Endothelial cell of umbilical vein (primary cell): ENCODE measurements at regions not wholly inside any gene's neighbourhood (a gene's known extent, or its start where the extent isn't known, plus 50 kb on each side); places are given as distances from the start of the nearest gene placed in this dataset.

Source experiments
- BruUV-seq: library from RNA; stranded (reverse); fragments of 400-500 nt; replicated peaks from 2 replicates; lab custom pipeline; 2021; lab: Mats Ljungman, UMichigan
- CTCF ChIA-PET: fragments of 300-600, 350-600 bp; sonication (Branson Sonifier 250); formaldehyde crosslinking; loops from one replicate; lab custom pipeline; 2021; ENCODE audit warnings: antibody characterized with exemption, inconsistent platforms; lab: Charles Lee
- POLR2A ChIA-PET: fragments of 300-600, 350-600 bp; sonication (Branson Sonifier 250); formaldehyde crosslinking; loops from one replicate; lab custom pipeline; 2021; ENCODE audit warnings: antibody characterized with exemption, inconsistent platforms; lab: Charles Lee
- DNase-seq: peaks from one replicate; pipeline ENCODE4 v3.0.0-alpha.2; 2011; ENCODE audit warnings: low read depth, low spot score
- FAIRE-seq: peaks from 2 replicates; lab custom pipeline; 2011; peaks lifted over from hg19 to GRCh38; lab: Jason Lieb, UNC
- H2AFZ ChIP-seq: 2 replicates; pipeline ENCODE4 v1.6.0; 2012; ENCODE audit warnings: low read depth, low read length, control low read depth, inconsistent platforms
- H3K27ac ChIP-seq: 2 replicates; pipeline ENCODE4 v1.5.1; 2011; ENCODE audit warnings: low read depth, mild to moderate bottlenecking, control low read depth, low read length, moderate library complexity; ENCODE audit not compliant: insufficient read depth
- H3K27me3 ChIP-seq, 2 experiments: 2 replicates each; pipeline versions ENCODE4 v1.6.0 to v1.6.1; 2011; ENCODE audit warnings: low read length in 2 of 2, mixed read lengths in 1 of 2; ENCODE audit not compliant: control insufficient read depth in 2 of 2, insufficient read depth in 2 of 2
- H3K36me3 ChIP-seq, 2 experiments: 2 replicates in 1 of 2; 3 replicates in 1 of 2; pipeline ENCODE4 v1.5.1; 2011; ENCODE audit warnings: low read length in 2 of 2, mild to moderate bottlenecking in 1 of 2, moderate library complexity in 1 of 2; ENCODE audit not compliant: control insufficient read depth in 2 of 2, insufficient read depth in 2 of 2; ENCODE audit errors: extremely low read depth in 1 of 2
- H3K4me1 ChIP-seq: 3 replicates; pipeline ENCODE4 v1.5.1; 2011; ENCODE audit warnings: mild to moderate bottlenecking, low read length; ENCODE audit not compliant: control insufficient read depth, insufficient read depth; ENCODE audit errors: extremely low read depth
- H3K4me2 ChIP-seq: 2 replicates; pipeline ENCODE4 v1.6.1; 2011; ENCODE audit warnings: low read length, control low read depth, mixed read lengths; ENCODE audit not compliant: insufficient read depth
- H3K4me3 ChIP-seq, 3 experiments: fragments of 200-600 bp in 1 of 3; sonication (generic), shearing (Covaris generic) in 1 of 3; replicated peaks in 1 of 3; 2 replicates each; pipeline ENCODE4 v1.5.1; 2011 to 2016; ENCODE audit warnings: control low read depth in 3 of 3, low read length in 3 of 3, mild to moderate bottlenecking in 2 of 3, inconsistent platforms in 1 of 3, low read depth in 1 of 3, moderate library complexity in 1 of 3; ENCODE audit not compliant: insufficient read depth in 1 of 3
- H3K79me2 ChIP-seq: 2 replicates; pipeline ENCODE4 v1.6.0; 2012; ENCODE audit warnings: low read length, inconsistent platforms; ENCODE audit not compliant: control insufficient read depth, insufficient read depth
- H3K9ac ChIP-seq: replicated peaks from 2 replicates; pipeline ENCODE3; 2011; ENCODE audit warnings: low read length, control low read depth; ENCODE audit not compliant: insufficient read depth; ENCODE audit errors: extremely low read depth
- H3K9me1 ChIP-seq: replicated peaks from 3 replicates; pipeline ENCODE4 v1.6.0; 2011; ENCODE audit warnings: mild to moderate bottlenecking, low read length; ENCODE audit not compliant: control insufficient read depth, insufficient read depth; ENCODE audit errors: extremely low read depth
- H3K9me3 ChIP-seq: replicated peaks from 2 replicates; pipeline ENCODE4 v1.5.1; 2012; ENCODE audit warnings: low read length, inconsistent platforms; ENCODE audit not compliant: control insufficient read depth, insufficient read depth
- H4K20me1 ChIP-seq: replicated peaks from 2 replicates; pipeline ENCODE3; 2011; ENCODE audit warnings: mild to moderate bottlenecking, low read length; ENCODE audit not compliant: control insufficient read depth, insufficient read depth; ENCODE audit errors: extremely low read depth
- EZH2 ChIP-seq: IDR thresholded peaks from 2 replicates; pipeline ENCODE4 v1.6.1; 2012; ENCODE audit warnings: borderline replicate concordance, low read depth, mild to moderate bottlenecking, moderate library complexity, low read length, inconsistent platforms; ENCODE audit not compliant: severe bottlenecking
- FOS ChIP-seq: IDR thresholded peaks from 2 replicates; pipeline ENCODE4 v1.6.1; 2011; ENCODE audit warnings: mild to moderate bottlenecking, low read length, moderate library complexity, borderline replicate concordance; ENCODE audit not compliant: insufficient read depth
- GATA2 ChIP-seq: IDR thresholded peaks from 2 replicates; pipeline ENCODE4 v1.7.0; 2011; ENCODE audit warnings: low read depth, mild to moderate bottlenecking, moderate library complexity, mixed read lengths, low read length; ENCODE audit not compliant: insufficient read length, insufficient read depth
- JUN ChIP-seq: IDR thresholded peaks from 2 replicates; pipeline ENCODE4 v1.6.1; 2011; ENCODE audit warnings: borderline replicate concordance, low read depth; ENCODE audit not compliant: insufficient read length, insufficient read depth
- MYC ChIP-seq: IDR thresholded peaks from one replicate; pipeline ENCODE4 v1.6.1; 2011; ENCODE audit warnings: mild to moderate bottlenecking, low read depth, low read length
- POLR2A ChIP-seq: IDR thresholded peaks from 2 replicates; pipeline ENCODE4 v1.6.1; 2012; ENCODE audit warnings: low read depth, mild to moderate bottlenecking, control low read depth, low read length
- POLR2AphosphoS5 ChIP-seq: IDR thresholded peaks from 2 replicates; pipeline ENCODE4 v1.6.1; 2012; ENCODE audit warnings: low read depth, mild to moderate bottlenecking, control low read depth, low read length, moderate library complexity; ENCODE audit not compliant: insufficient read depth
- dilution Hi-C: fragments of 300-500 bp; cut with MboI; formaldehyde crosslinking; loops from one replicate; pipeline ENCODE4 v1.15.0; 2019; ENCODE audit warnings: low sequenced_read_pairs; ENCODE audit not compliant: extremely low pct_ligation_motif_present
- intact Hi-C: fragments of 100-400 bp; cut with micrococcal nuclease; formaldehyde crosslinking; loops from one replicate; pipeline ENCODE4 v1.10.0; 2022
- TF ChIP-seq, protein P1 (sequence below), 2 donors: IDR thresholded peaks; 1 replicate in 1 of 2; 2 replicates in 1 of 2; pipeline ENCODE4 v1.5.1; 2011; ENCODE audit warnings: low read length in 2 of 2, mild to moderate bottlenecking in 2 of 2, moderate library complexity in 2 of 2, control low read depth in 1 of 2, inconsistent platforms in 1 of 2, low read depth in 1 of 2; ENCODE audit not compliant: insufficient read depth in 1 of 2; ENCODE audit errors: extremely low read depth in 1 of 2
- TF ChIP-seq, protein P2 (sequence below): IDR thresholded peaks from 2 replicates; pipeline ENCODE4 v1.6.1; 2011; ENCODE audit not compliant: insufficient read depth, insufficient read length

DNA sequence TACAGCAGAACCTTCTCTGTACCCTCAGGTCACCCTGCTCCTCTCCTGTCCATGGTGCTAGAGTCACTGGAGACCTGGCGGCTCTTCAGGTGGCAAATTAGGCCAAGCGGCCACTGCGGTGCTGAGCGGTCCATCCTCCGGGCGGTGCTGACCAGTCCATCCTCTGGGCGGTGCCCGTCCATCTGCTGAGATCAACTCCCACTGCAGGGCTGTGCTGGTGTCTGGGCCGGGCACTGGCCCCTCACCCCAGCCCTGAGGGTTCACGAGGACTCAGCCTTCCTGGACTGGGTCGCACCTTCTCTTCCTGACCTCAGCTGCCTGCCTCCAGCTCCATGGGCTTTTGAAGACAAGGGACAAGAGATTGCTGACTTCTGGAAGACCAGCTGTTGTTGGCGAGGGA lies 782.9 kb downstream of the BRD1 start:
- dilution Hi-C loops (no loop called here), intact Hi-C loops (no loop called here)
- TF ChIP-seq FOS (no peak), MYC (no peak), GATA2 (no peak), EZH2 (no peak)
- TF ChIP-seq, protein P1, sequence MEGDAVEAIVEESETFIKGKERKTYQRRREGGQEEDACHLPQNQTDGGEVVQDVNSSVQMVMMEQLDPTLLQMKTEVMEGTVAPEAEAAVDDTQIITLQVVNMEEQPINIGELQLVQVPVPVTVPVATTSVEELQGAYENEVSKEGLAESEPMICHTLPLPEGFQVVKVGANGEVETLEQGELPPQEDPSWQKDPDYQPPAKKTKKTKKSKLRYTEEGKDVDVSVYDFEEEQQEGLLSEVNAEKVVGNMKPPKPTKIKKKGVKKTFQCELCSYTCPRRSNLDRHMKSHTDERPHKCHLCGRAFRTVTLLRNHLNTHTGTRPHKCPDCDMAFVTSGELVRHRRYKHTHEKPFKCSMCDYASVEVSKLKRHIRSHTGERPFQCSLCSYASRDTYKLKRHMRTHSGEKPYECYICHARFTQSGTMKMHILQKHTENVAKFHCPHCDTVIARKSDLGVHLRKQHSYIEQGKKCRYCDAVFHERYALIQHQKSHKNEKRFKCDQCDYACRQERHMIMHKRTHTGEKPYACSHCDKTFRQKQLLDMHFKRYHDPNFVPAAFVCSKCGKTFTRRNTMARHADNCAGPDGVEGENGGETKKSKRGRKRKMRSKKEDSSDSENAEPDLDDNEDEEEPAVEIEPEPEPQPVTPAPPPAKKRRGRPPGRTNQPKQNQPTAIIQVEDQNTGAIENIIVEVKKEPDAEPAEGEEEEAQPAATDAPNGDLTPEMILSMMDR (IDR thresholded peaks at IDR 0.05; ENCODE audit: extremely low read depth in 1 of 2, insufficient read depth in 1 of 2, low read depth in 1 of 2, low read length in 2 of 2): no peak
- TF ChIP-seq, protein P2, sequence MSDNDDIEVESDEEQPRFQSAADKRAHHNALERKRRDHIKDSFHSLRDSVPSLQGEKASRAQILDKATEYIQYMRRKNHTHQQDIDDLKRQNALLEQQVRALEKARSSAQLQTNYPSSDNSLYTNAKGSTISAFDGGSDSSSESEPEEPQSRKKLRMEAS: no peak
- no peak overlapping the region for H3K4me2 ChIP-seq
- H3K27ac ChIP-seq: no peak overlapping the region
- no TSS peak for BruUV-seq
- H3K9ac ChIP-seq: no peak overlapping the region
- H3K4me3 ChIP-seq: no peak overlapping the region
- no peaks in the 10 kb centered on the region for H3K9me1 ChIP-seq
- no peaks in the 10 kb centered on the region for H3K79me2 ChIP-seq
- no peaks in the 10 kb centered on the region for H3K4me1 ChIP-seq
- DNase-seq: no peak
- H2AFZ ChIP-seq: no peak overlapping the region
- no peaks in the 10 kb centered on the region for H3K36me3 ChIP-seq
- ChIA-PET CTCF (no interaction called here), POLR2A (no interaction called here)
- H4K20me1 ChIP-seq: no peaks in the 10 kb centered on the region
- H3K27me3 ChIP-seq: no peaks in the 10 kb centered on the region
- no peaks in the 10 kb centered on the region for H3K9me3 ChIP-seq
- no peak for FAIRE-seq

DNA sequence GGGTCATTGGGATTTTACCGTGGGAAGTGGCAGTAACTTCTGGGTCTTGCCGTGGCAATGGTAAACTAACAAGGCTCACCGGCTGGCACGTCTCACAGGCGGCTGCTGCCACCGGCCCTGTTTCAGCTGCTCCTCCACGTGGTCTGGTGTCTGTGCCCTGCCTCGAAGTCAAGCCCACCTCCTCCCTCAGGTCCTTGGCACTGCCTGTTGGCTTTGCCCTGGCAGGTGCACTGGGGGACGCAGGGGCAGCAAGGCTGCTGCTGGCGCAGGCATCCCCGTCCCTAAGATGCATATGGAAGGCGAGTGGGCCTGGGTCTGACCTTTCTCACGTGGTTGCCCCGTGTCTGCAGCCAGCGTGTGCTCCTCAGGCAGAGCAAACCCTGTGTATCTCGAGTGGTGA lies 783.6 kb downstream of the BRD1 start:
- H3K4me1 ChIP-seq: no peaks in the 10 kb centered on the region

More for the DNA sequence above, 783.6 kb downstream of the BRD1 start:
- FAIRE-seq (no peak), DNase-seq (no peak)
- Histone ChIP-seq H3K27ac (no peak overlapping the region), H3K9me3 (no peaks in the 10 kb centered on the region), H3K9me1 (no peaks in the 10 kb centered on the region), H3K27me3 (no peaks in the 10 kb centered on the region), H3K9ac (no peak overlapping the region), H3K4me3 (no peak overlapping the region), H3K4me2 (no peak overlapping the region), H2AFZ (no peak overlapping the region), H3K79me2 (no peaks in the 10 kb centered on the region), H4K20me1 (no peaks in the 10 kb centered on the region), H3K36me3 (no peaks in the 10 kb centered on the region)
- POLR2A ChIA-PET: no interaction called here
- TF ChIP-seq, protein P2: no peak
- TF ChIP-seq, protein P1 (IDR thresholded peaks at IDR 0.05; ENCODE audit: extremely low read depth in 1 of 2, insufficient read depth in 1 of 2, low read depth in 1 of 2, low read length in 2 of 2): no peak
- TF ChIP-seq JUN: no peak
- TF ChIP-seq POLR2A: no peak
- TF ChIP-seq EZH2: no peak
- no peak for TF ChIP-seq GATA2
- no peak for TF ChIP-seq FOS
- no peak for TF ChIP-seq MYC
- no peak for TF ChIP-seq POLR2AphosphoS5
- no TSS peak for BruUV-seq
- intact Hi-C loops: no loop called here
- CTCF ChIA-PET: no interaction called here
- dilution Hi-C loops: no loop called here
